ENCODE measurements at regions not wholly inside any gene's neighbourhood (a gene's known extent, or its start where the extent isn't known, plus 50 kb on each side); places are given as distances from the start of the nearest gene placed in this dataset.

GRCh38 chr13:84894749-84895148 lies 904.5 kb downstream of the SLITRK6 start:
- TF ChIP-seq CTCF (IDR thresholded peaks at IDR 0.05 in 8 of 11, conservative IDR thresholded peaks at IDR 0.05 in 3 of 11) (no peak), POLR2A (IDR thresholded peaks at IDR 0.05) (no peak)
